ENCODE measurements at regions not wholly inside any gene's neighbourhood (a gene's known extent, or its start where the extent isn't known, plus 50 kb on each side); places are given as distances from the start of the nearest gene placed in this dataset.

DNA sequence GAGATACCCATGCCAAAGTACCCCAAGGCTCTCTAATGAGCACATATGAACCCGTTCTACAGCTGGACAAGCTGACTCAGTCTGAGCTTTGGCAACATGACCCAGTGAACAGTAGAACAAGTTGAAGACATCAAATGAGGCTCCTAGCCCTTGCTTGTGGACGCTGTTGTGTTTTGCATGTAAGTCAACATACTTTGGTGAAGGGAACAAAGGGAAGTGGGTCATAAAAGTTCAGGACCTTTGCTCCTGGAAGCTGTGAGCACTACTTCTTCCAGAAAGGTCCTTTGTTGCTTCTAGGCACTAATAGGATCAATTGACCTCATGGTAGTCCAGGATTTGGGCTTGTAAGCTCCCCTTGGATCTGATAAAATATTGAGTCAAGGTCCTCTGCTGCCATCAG, 613.5 kb upstream of the TBX3 start:
- CTCF ChIA-PET (ENCODE audit: low intra/inter-chr PET ratio), result no interaction called here
- in situ Hi-C loops (cut with MboI), result no loop called here
- no peaks in the 10 kb centered on the region for H3K36me3 ChIP-seq (ENCODE audit: control insufficient read depth, insufficient read depth, low read length)
- H3K9me3 ChIP-seq (replicated peaks; ENCODE audit: control insufficient read depth, insufficient read depth, low read depth, low read length), result no peaks in the 10 kb centered on the region
- H2AFZ ChIP-seq (ENCODE audit: low read depth, low read length), result no peak overlapping the region
- no peaks in the 10 kb centered on the region for H3K79me2 ChIP-seq (ENCODE audit: control insufficient read depth, insufficient read depth, low read length)
- H3K4me3 ChIP-seq, result no peak overlapping the region
- intact Hi-C loops (cut with micrococcal nuclease), result no loop called here
- H3K27me3 ChIP-seq (ENCODE audit: control insufficient read depth in 2 of 2, insufficient read depth in 2 of 2, low read length in 2 of 2), result no peaks in the 10 kb centered on the region
- H4K20me1 ChIP-seq (replicated peaks; ENCODE audit: control insufficient read depth, insufficient read depth, low read length), result no peaks in the 10 kb centered on the region
- no peak overlapping the region for H3K9ac ChIP-seq (ENCODE audit: insufficient read depth in 1 of 2, low read depth in 2 of 2, low read length in 2 of 2)
- no peaks in the 10 kb centered on the region for H3K4me1 ChIP-seq (replicated peaks in 1 of 2; ENCODE audit: control insufficient read depth in 2 of 2, insufficient read depth in 2 of 2, low read length in 2 of 2)
- POLR2A ChIA-PET, result no interaction called here
- DNase-seq (ENCODE audit: extremely low read depth in 1 of 4, low spot score in 3 of 4) (no peak), ATAC-seq (no peak), FAIRE-seq (no peak)
- no TSS peak for BruUV-seq (replicated peaks)
- 6% methylated on average over 2 of the region's 2 CpGs for WGBS (ENCODE audit: insufficient coverage, low coverage, missing lambda C conversion rate)
- H3K27ac ChIP-seq (ENCODE audit: extremely low read depth, low read depth, low read length), result no peak overlapping the region
- H3K4me2 ChIP-seq (ENCODE audit: insufficient read depth, low read length), result no peak overlapping the region
- TF ChIP-seq SMARCE1 (IDR thresholded peaks at IDR 0.05) (no peak), YY1 (IDR thresholded peaks at IDR 0.05; ENCODE audit: borderline replicate concordance in 1 of 3, control insufficient read depth in 1 of 3, extremely low read depth in 1 of 3, insufficient read depth in 3 of 3, insufficient read length in 1 of 3, insufficient replicate concordance in 2 of 3, low read depth in 1 of 3, low read length in 2 of 3) (no peak), CBX3 (IDR thresholded peaks at IDR 0.05; ENCODE audit: borderline replicate concordance in 1 of 2, low read length in 2 of 2) (no peak), CHD1 (IDR thresholded peaks at IDR 0.05; ENCODE audit: low read length) (no peak), CXXC5 (CRISPR knock-in tag; IDR thresholded peaks at IDR 0.05) (no peak), ZSCAN32 (CRISPR knock-in tag; IDR thresholded peaks at IDR 0.05) (no peak), KLF10 (CRISPR knock-in tag; IDR thresholded peaks at IDR 0.05) (no peak), IFI16 (CRISPR knock-in tag; IDR thresholded peaks at IDR 0.05) (no peak), HSF4 (CRISPR knock-in tag; IDR thresholded peaks at IDR 0.05; ENCODE audit: borderline replicate concordance) (no peak)
- TF ChIP-seq, protein P1, sequence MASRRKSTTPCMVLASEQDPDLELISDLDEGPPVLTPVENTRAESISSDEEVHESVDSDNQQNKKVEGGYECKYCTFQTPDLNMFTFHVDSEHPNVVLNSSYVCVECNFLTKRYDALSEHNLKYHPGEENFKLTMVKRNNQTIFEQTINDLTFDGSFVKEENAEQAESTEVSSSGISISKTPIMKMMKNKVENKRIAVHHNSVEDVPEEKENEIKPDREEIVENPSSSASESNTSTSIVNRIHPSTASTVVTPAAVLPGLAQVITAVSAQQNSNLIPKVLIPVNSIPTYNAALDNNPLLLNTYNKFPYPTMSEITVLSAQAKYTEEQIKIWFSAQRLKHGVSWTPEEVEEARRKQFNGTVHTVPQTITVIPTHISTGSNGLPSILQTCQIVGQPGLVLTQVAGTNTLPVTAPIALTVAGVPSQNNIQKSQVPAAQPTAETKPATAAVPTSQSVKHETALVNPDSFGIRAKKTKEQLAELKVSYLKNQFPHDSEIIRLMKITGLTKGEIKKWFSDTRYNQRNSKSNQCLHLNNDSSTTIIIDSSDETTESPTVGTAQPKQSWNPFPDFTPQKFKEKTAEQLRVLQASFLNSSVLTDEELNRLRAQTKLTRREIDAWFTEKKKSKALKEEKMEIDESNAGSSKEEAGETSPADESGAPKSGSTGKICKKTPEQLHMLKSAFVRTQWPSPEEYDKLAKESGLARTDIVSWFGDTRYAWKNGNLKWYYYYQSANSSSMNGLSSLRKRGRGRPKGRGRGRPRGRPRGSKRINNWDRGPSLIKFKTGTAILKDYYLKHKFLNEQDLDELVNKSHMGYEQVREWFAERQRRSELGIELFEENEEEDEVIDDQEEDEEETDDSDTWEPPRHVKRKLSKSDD (conservative IDR thresholded peaks at IDR 0.05; ENCODE audit: low read length), result no peak
- TF ChIP-seq, protein P2, sequence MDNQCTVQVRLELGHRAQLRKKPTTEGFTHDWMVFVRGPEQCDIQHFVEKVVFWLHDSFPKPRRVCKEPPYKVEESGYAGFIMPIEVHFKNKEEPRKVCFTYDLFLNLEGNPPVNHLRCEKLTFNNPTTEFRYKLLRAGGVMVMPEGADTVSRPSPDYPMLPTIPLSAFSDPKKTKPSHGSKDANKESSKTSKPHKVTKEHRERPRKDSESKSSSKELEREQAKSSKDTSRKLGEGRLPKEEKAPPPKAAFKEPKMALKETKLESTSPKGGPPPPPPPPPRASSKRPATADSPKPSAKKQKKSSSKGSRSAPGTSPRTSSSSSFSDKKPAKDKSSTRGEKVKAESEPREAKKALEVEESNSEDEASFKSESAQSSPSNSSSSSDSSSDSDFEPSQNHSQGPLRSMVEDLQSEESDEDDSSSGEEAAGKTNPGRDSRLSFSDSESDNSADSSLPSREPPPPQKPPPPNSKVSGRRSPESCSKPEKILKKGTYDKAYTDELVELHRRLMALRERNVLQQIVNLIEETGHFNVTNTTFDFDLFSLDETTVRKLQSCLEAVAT (IDR thresholded peaks at IDR 0.05), result no peak
- no peaks in the 10 kb centered on the region for H3K9me1 ChIP-seq (ENCODE audit: control insufficient read depth, insufficient read depth, low read length)

Measured in K562 (cell line).